Nephron (organoid): ENCODE measurements at regions not wholly inside any gene's neighbourhood (a gene's known extent, or its start where the extent isn't known, plus 50 kb on each side); places are given as distances from the start of the nearest gene placed in this dataset.
A peak's percentile ranks its signal among the peaks of the same experiment; 100 is the strongest.
"Not testable (repeated sequence)": the region's sequence is repeated elsewhere in the genome, so short reads cannot be mapped to it uniquely, and the experiment has no call there.

Experiments
- H3K27ac Mint-ChIP-seq, 3 experiments: 2 replicates each; pipeline ENCODE4 v1.8.0; 2020; ENCODE audit warnings: mixed read lengths in 3 of 3, mild to moderate bottlenecking in 2 of 3, moderate library complexity in 1 of 3
- H3K27me3 Mint-ChIP-seq: 2 replicates; pipeline ENCODE4 v1.8.0; 2021; ENCODE audit warnings: low read depth, mild to moderate bottlenecking, moderate library complexity, mixed read lengths
- H3K36me3 Mint-ChIP-seq: 2 replicates; pipeline ENCODE4 v1.8.0; 2020; ENCODE audit warnings: low read depth, mixed read lengths
- H3K4me1 Mint-ChIP-seq: 2 replicates; pipeline ENCODE4 v1.8.0; 2020; ENCODE audit warnings: mixed read lengths
- H3K4me3 Mint-ChIP-seq, 3 experiments: 2 replicates each; pipeline ENCODE4 v1.8.0; 2020; ENCODE audit warnings: mild to moderate bottlenecking in 3 of 3, mixed read lengths in 3 of 3, moderate library complexity in 2 of 3
- H3K9me3 Mint-ChIP-seq: 2 replicates; pipeline ENCODE4 v1.8.0; 2020; ENCODE audit warnings: mixed read lengths
- CTCF ChIP-seq, 3 experiments: fragments of 200-600 bp; sonication (generic); IDR thresholded peaks; one replicate each; pipeline ENCODE4 v1.5.0; 2021; ENCODE audit warnings: antibody characterized with exemption in 3 of 3; ENCODE audit not compliant: unreplicated experiment in 3 of 3

DNA sequence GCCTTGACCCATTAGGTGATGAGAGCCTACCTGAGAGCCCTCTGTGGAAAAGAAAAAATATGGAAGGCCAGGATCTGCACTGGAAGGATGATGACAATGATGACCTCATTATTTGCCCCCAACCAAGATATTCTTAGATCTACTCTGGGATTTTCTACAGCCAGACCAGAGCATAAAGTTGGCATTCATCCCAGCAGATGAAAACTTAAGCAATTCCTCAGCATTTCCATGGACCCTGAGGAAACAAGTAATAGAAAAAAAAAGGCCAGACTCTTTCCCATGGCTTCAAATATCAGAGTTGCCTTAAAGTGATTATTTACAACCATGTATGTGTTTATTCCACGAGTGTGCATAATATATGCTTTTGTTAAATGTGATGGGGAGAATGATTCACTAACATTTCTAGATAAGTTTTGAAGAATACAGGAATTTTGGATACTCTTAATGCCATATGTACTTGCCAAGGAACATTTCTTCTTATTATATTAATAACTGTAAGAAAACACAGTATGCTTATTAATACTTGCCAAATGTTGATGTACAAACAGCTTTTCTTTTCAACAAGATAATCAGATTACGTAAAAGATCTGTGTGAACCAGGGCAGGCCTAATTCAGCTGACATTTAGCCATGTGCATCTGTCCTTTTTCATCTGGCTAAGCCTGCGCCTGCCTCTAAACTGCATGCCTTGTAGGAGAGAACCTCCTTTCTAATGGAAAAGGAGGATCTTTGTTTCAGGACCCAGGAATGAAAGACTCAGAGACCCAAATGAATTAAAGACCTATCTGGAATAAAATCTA, 94.8 kb downstream of the ARRDC3 start:
- TF ChIP-seq CTCF (IDR thresholded peaks at IDR 0.05; ENCODE audit: unreplicated experiment in 3 of 3), result no peak
- peak overlapping the region; percentile 18 to 24 (median 18) for H3K27ac Mint-ChIP-seq

GRCh38 chr5:91285062-91285461, 98.1 kb downstream of the ARRDC3 start:
- not testable (repeated sequence) for H3K4me3 Mint-ChIP-seq, H3K36me3 Mint-ChIP-seq, H3K27me3 Mint-ChIP-seq, H3K27ac Mint-ChIP-seq
- peaks cover 23% of the 10 kb centered on the region for H3K4me1 Mint-ChIP-seq
- H3K9me3 Mint-ChIP-seq, result peaks cover 11% of the 10 kb centered on the region

More for the DNA sequence above, 94.8 kb downstream of the ARRDC3 start:
- H3K36me3 Mint-ChIP-seq, result no peaks in the 10 kb centered on the region
- H3K4me3 Mint-ChIP-seq, result no peak overlapping the region
- H3K27me3 Mint-ChIP-seq, result no peaks in the 10 kb centered on the region
- H3K9me3 Mint-ChIP-seq, result peaks cover 11% of the 10 kb centered on the region
- H3K4me1 Mint-ChIP-seq, result peaks cover 27% of the 10 kb centered on the region

- Mint-ChIP-seq H3K4me1 (peaks cover 23% of the 10 kb centered on the region), H3K27ac (no peak overlapping the region), H3K36me3 (no peaks in the 10 kb centered on the region), H3K4me3 (no peak overlapping the region), H3K9me3 (peaks cover 11% of the 10 kb centered on the region), H3K27me3 (no peaks in the 10 kb centered on the region)
- TF ChIP-seq CTCF (IDR thresholded peaks at IDR 0.05; ENCODE audit: unreplicated experiment in 3 of 3), result no peak
Observed at GRCh38 chr5:91283899-91284298, 99.2 kb downstream of the ARRDC3 start.

DNA sequence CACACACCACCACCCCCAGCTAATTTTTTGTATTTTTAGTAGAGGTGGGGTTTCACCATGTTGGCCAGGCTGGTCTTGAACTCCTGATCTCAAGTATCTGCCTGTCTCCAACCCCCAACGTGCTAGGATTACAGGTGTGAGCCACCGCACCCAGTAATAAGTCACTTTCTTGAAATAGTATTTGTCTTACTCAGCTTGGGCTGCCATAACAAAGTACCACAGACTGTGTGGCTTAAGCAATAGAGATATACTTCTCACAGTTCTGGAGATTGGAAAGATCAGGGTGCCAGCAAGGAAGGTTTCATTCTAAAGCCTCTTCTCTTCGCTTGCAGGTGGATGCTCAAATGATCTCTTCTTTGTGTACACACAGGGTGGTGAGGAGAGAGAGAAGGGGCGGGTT, 99.8 kb downstream of the ARRDC3 start:
- Mint-ChIP-seq H3K27ac (no peak overlapping the region), H3K36me3 (no peaks in the 10 kb centered on the region), H3K9me3 (peaks cover 11% of the 10 kb centered on the region), H3K27me3 (no peaks in the 10 kb centered on the region), H3K4me1 (peaks cover 17% of the 10 kb centered on the region), H3K4me3 (no peak overlapping the region)
- no peak for TF ChIP-seq CTCF (IDR thresholded peaks at IDR 0.05; ENCODE audit: unreplicated experiment in 3 of 3)

GRCh38 chr5:91282210-91282609, 100.9 kb downstream of the ARRDC3 start:
- H3K27ac Mint-ChIP-seq, result no peak overlapping the region
- H3K4me1 Mint-ChIP-seq, result peaks cover 11% of the 10 kb centered on the region
- no peak overlapping the region for H3K4me3 Mint-ChIP-seq
- peaks cover 11% of the 10 kb centered on the region for H3K9me3 Mint-ChIP-seq
- no peaks in the 10 kb centered on the region for H3K36me3 Mint-ChIP-seq
- no peaks in the 10 kb centered on the region for H3K27me3 Mint-ChIP-seq
- no peak for TF ChIP-seq CTCF (IDR thresholded peaks at IDR 0.05; ENCODE audit: unreplicated experiment in 3 of 3)

DNA sequence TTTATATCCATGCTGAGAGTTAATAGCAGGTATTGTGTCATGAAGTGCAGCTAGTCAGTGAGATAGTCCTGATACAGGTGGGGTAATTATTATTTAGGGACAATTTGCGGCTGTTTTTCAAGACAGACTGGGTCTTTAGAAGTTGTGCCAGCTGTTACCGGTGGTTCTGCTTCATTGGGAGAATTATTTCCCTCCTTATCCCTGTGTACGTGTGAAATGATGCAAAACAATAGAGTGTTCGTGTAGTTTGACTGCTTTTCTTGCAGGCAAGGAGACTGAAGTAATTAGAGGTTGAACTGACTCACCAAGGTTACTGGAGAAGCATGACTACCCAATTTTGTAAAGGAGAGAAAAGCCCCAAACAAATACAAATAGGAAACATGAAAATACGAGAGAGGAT, 101.7 kb downstream of the ARRDC3 start:
- Mint-ChIP-seq H3K27me3 (no peaks in the 10 kb centered on the region), H3K36me3 (no peaks in the 10 kb centered on the region), H3K4me3 (peak overlapping the region; percentile 81 to 89 (median 86)), H3K27ac (peak overlapping the region; percentile 88 to 94 (median 92)), H3K9me3 (peaks cover 11% of the 10 kb centered on the region), H3K4me1 (peaks cover 11% of the 10 kb centered on the region)
- no peak for TF ChIP-seq CTCF (IDR thresholded peaks at IDR 0.05; ENCODE audit: unreplicated experiment in 3 of 3)
